NT2/D1 (cell line): ENCODE measurements at regions not wholly inside any gene's neighbourhood (a gene's known extent, or its start where the extent isn't known, plus 50 kb on each side); places are given as distances from the start of the nearest gene placed in this dataset.

Source experiments
- SUZ12 ChIP-seq: IDR thresholded peaks from 2 replicates; pipeline ENCODE4 v1.6.1; 2011; ENCODE audit not compliant: insufficient read length, insufficient read depth; ENCODE audit errors: extremely low read depth
- YY1 ChIP-seq: IDR thresholded peaks from 2 replicates; pipeline ENCODE4 v1.6.1; 2011; ENCODE audit not compliant: insufficient read length, insufficient read depth
- ZNF274 ChIP-seq: IDR thresholded peaks from 2 replicates; pipeline ENCODE4 v1.6.1; 2011; ENCODE audit warnings: mild to moderate bottlenecking, low read depth, low read length

DNA sequence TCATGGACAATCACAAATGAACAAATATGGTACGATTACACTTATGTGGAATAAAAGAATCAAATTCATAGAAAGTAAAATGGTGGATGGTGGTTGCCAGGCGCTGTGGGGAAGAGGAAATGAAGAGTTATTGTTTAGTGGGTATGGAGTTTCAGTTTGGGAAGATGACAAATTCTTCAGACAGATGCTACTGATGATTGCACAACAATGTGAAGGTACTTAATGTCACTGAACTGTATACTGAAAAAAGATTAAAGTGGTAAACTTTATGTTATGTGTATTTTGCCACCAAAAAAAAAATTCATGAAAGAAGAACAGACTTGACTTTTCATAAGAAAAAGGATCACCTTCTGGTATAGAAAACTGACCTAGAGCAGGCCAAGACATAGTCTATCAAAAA, 745.6 kb upstream of the CXADR start:
- TF ChIP-seq YY1 = no peak
- no peak for TF ChIP-seq SUZ12
- no peak for TF ChIP-seq ZNF274
